SK-N-SH treated with all-trans-retinoic acid at 6 μM for 48 hours (cell line): ENCODE measurements at regions not wholly inside any gene's neighbourhood (a gene's known extent, or its start where the extent isn't known, plus 50 kb on each side); places are given as distances from the start of the nearest gene placed in this dataset.
A peak's percentile ranks its signal among the peaks of the same experiment; 100 is the strongest.

ENCODE experiments used
- ATAC-seq: fragments of 200-7000 bp; cut with Tn5 transposase; 3 replicates; pipeline ENCODE4 v1.9.1; 2020; ENCODE audit warnings: mild to moderate bottlenecking, moderate library complexity
- ARNTL ChIP-seq: fragments of 450-650 bp; formaldehyde crosslinking; IDR thresholded peaks from 2 replicates; pipeline ENCODE4 v1.5.0; 2020; ENCODE audit warnings: low read depth, mild to moderate bottlenecking, moderate library complexity, borderline replicate concordance
- BACH2 ChIP-seq: fragments of 250-450 bp; sonication (Bioruptor Pico); IDR thresholded peaks from 2 replicates; pipeline ENCODE4 v1.9.0; 2021; ENCODE audit warnings: mild to moderate bottlenecking, borderline replicate concordance
- CSDC2 ChIP-seq: fragments of 250-450 bp; sonication (Bioruptor Pico); IDR thresholded peaks from 2 replicates; pipeline ENCODE4 v1.5.0; 2020; ENCODE audit warnings: mild to moderate bottlenecking, moderate library complexity
- CSRNP3 ChIP-seq: fragments of 250-450 bp; sonication (Bioruptor Pico); IDR thresholded peaks from 2 replicates; pipeline ENCODE4 v1.5.1; 2021; ENCODE audit warnings: mild to moderate bottlenecking, moderate library complexity
- ISL1 ChIP-seq: fragments of 250-450 bp; sonication (Bioruptor Pico); IDR thresholded peaks from 2 replicates; pipeline ENCODE4 v2.1.2; 2022; ENCODE audit warnings: mild to moderate bottlenecking, moderate library complexity
- OSR1 ChIP-seq: fragments of 250-450 bp; sonication (Bioruptor Pico); IDR thresholded peaks from 2 replicates; pipeline ENCODE4 v1.8.0; 2022; ENCODE audit warnings: moderate library complexity, mild to moderate bottlenecking, inconsistent platforms
- PPARA ChIP-seq: fragments of 250-450 bp; sonication (Bioruptor Pico); IDR thresholded peaks from 2 replicates; pipeline ENCODE4 v1.5.0; 2020; ENCODE audit warnings: mild to moderate bottlenecking, borderline replicate concordance
- SNAI2 ChIP-seq: fragments of 250-450 bp; sonication (Bioruptor Pico); IDR thresholded peaks from 2 replicates; pipeline ENCODE4 v1.5.0; 2020; ENCODE audit warnings: mild to moderate bottlenecking, moderate library complexity
- TCF4 ChIP-seq: fragments of 250-450 bp; sonication (Bioruptor Pico); IDR thresholded peaks from 2 replicates; pipeline ENCODE4 v1.8.0; 2021; ENCODE audit warnings: mild to moderate bottlenecking, moderate library complexity, borderline replicate concordance
- TSHZ2 ChIP-seq: fragments of 250-450 bp; sonication (Bioruptor Pico); IDR thresholded peaks from 2 replicates; pipeline ENCODE4 v1.5.0; 2020; ENCODE audit warnings: mild to moderate bottlenecking, moderate library complexity
- ZC3H10 ChIP-seq: fragments of 250-450 bp; sonication (Bioruptor Pico); IDR thresholded peaks from 2 replicates; pipeline ENCODE4 v1.5.1; 2021; ENCODE audit warnings: mild to moderate bottlenecking, moderate library complexity
- ZFP3 ChIP-seq: fragments of 250-450 bp; sonication (Bioruptor Pico); IDR thresholded peaks from 2 replicates; pipeline ENCODE4 v1.5.0; 2020; ENCODE audit warnings: mild to moderate bottlenecking, moderate library complexity
- ZFP30 ChIP-seq: fragments of 450-650 bp; formaldehyde crosslinking; IDR thresholded peaks from 2 replicates; pipeline ENCODE4 v1.5.0; 2022; ENCODE audit warnings: mild to moderate bottlenecking, moderate library complexity
- ZNF565 ChIP-seq: fragments of 450-650 bp; formaldehyde crosslinking; conservative IDR thresholded peaks from 2 replicates; pipeline ENCODE4 v1.5.0; 2020; ENCODE audit warnings: low read depth, mild to moderate bottlenecking, moderate library complexity
- TF ChIP-seq, protein P1 (sequence below): fragments of 250-450 bp; sonication (Bioruptor Pico); IDR thresholded peaks from 2 replicates; pipeline ENCODE4 v1.8.0; 2020; ENCODE audit warnings: mild to moderate bottlenecking, moderate library complexity, borderline replicate concordance
- TF ChIP-seq, protein P2 (sequence below): fragments of 250-450 bp; sonication (Bioruptor Pico); IDR thresholded peaks from 2 replicates; pipeline ENCODE4 v1.8.0; 2021; ENCODE audit warnings: low read depth, mild to moderate bottlenecking, moderate library complexity, borderline replicate concordance
- TF ChIP-seq, protein P3 (sequence below): fragments of 250-450 bp; sonication (Bioruptor Pico); IDR thresholded peaks from 2 replicates; pipeline ENCODE4 v1.5.1; 2020; ENCODE audit warnings: low read depth, mild to moderate bottlenecking, moderate library complexity

DNA sequence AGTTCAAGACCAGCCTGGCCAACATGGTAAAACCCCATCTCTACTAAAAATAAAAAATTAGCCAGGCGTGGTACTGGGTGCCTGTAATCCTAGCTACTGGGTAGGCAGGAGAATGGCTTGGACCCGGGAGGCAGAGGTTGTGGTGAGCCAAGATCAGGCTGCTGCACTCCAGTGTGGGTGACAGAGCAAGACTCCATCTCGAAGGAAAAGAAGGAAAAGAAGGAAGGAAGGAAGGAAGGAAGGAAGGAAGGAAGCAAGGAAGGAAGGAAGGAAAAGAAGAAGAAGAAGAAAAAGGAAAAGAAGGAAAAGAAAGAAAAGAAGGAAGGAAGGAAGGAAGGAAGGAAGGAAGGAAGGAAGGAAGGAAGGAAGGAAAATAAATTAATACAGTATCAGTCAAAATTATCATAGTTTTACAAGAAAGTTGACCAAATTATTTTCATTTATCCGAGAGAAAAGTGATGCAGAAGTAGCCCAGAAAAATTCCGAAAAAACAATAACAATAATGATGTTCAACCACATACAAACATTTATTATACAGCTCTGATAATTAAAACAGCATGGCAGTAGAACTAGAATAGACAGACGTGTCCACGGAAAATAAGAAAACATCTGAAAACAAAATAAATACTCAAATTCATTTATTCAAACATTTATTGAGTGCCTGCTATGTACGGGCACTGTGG, 292.4 kb upstream of the MKLN1 start:
- no peak for TF ChIP-seq SNAI2
- no peak for TF ChIP-seq ARNTL (CRISPR knock-in tag)
- TF ChIP-seq OSR1 = no peak
- TF ChIP-seq TSHZ2 (CRISPR knock-in tag) = no peak
- ATAC-seq = no peak

DNA sequence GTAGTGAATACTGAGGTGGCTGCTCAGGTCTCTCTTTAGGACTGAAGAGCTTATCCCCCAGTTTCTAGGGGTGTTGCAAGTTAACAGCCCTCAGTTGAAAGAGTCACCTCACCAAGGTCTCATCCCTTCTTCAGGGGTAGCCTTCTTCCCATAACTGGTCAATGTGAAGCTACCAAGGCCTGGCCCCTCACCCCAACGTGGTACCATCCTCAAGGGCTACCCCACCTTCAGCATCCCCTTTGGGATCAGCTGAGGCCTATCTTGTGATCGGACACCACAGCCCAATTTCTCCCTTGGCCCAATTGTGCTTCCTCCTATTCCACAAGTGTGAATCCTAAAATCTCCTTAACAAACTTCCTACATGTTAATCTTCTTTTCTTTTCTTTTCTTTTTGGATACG, 289.5 kb upstream of the MKLN1 start:
- TF ChIP-seq ISL1 (CRISPR knock-in tag) (no peak), BACH2 (CRISPR knock-in tag) (no peak), OSR1 (no peak), TSHZ2 (CRISPR knock-in tag) (no peak), CSRNP3 (no peak), ZFP3 (CRISPR knock-in tag) (no peak), SNAI2 (no peak), PPARA (CRISPR knock-in tag) (no peak), TCF4 (CRISPR knock-in tag) (no peak)
- TF ChIP-seq, protein P1, sequence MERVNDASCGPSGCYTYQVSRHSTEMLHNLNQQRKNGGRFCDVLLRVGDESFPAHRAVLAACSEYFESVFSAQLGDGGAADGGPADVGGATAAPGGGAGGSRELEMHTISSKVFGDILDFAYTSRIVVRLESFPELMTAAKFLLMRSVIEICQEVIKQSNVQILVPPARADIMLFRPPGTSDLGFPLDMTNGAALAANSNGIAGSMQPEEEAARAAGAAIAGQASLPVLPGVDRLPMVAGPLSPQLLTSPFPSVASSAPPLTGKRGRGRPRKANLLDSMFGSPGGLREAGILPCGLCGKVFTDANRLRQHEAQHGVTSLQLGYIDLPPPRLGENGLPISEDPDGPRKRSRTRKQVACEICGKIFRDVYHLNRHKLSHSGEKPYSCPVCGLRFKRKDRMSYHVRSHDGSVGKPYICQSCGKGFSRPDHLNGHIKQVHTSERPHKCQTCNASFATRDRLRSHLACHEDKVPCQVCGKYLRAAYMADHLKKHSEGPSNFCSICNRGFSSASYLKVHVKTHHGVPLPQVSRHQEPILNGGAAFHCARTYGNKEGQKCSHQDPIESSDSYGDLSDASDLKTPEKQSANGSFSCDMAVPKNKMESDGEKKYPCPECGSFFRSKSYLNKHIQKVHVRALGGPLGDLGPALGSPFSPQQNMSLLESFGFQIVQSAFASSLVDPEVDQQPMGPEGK (CRISPR knock-in tag) = no peak
- TF ChIP-seq, protein P2, sequence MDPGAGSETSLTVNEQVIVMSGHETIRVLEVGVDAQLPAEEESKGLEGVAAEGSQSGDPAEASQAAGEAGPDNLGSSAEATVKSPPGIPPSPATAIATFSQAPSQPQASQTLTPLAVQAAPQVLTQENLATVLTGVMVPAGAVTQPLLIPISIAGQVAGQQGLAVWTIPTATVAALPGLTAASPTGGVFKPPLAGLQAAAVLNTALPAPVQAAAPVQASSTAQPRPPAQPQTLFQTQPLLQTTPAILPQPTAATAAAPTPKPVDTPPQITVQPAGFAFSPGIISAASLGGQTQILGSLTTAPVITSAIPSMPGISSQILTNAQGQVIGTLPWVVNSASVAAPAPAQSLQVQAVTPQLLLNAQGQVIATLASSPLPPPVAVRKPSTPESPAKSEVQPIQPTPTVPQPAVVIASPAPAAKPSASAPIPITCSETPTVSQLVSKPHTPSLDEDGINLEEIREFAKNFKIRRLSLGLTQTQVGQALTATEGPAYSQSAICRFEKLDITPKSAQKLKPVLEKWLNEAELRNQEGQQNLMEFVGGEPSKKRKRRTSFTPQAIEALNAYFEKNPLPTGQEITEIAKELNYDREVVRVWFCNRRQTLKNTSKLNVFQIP (CRISPR knock-in tag) = no peak
- TF ChIP-seq, protein P3, sequence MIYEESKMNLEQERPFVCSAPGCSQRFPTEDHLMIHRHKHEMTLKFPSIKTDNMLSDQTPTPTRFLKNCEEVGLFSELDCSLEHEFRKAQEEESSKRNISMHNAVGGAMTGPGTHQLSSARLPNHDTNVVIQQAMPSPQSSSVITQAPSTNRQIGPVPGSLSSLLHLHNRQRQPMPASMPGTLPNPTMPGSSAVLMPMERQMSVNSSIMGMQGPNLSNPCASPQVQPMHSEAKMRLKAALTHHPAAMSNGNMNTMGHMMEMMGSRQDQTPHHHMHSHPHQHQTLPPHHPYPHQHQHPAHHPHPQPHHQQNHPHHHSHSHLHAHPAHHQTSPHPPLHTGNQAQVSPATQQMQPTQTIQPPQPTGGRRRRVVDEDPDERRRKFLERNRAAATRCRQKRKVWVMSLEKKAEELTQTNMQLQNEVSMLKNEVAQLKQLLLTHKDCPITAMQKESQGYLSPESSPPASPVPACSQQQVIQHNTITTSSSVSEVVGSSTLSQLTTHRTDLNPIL = no peak
- ATAC-seq = no peak

DNA sequence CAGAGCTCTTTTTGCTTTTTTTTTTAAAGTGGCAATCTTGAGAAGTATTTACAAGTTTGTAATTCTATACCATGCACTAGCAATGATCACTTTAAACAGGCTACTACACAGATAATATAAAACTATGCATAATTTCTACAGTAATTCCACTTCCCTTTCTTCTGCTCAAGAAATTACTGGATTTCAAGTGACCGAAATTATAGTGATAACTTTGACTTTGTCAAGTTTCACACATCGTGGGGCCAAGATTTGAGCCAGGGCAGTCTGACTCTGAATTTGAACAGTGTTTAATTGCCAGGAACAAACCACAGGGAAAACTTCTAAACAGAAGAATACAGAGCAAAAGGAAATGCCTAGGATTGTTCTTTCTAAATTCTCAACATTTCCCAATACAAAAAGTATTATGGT, 288.3 kb upstream of the MKLN1 start:
- peak; percentile 59 for ATAC-seq
- TF ChIP-seq ZNF565 (CRISPR knock-in tag) = no peak

DNA sequence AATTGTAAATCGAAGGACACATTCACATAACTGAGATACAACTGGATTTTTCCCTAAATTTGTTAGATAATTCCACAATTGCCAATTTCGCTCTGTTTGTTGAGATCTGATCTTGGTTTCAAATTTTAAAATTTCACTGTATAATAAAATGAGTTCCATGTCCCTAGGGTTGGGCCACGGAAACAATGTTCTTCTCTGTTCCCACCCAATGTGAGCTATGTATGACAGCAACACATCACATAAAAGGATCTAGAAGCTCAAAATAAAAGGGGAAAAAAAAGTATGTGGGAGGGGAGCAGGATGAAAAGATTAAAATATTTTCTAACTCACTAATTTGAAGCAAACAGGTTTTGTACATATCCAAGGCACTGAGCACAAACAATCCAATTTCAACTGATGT, 287.8 kb upstream of the MKLN1 start:
- ATAC-seq = peak; percentile 16
- TF ChIP-seq CSDC2 (CRISPR knock-in tag) = no peak
- no peak for TF ChIP-seq ZC3H10
- no peak for TF ChIP-seq ZFP30 (CRISPR knock-in tag)
- no peak for TF ChIP-seq PPARA (CRISPR knock-in tag)
- TF ChIP-seq, protein P2 (CRISPR knock-in tag) = no peak
- TF ChIP-seq, protein P1 (CRISPR knock-in tag) = no peak
- no peak for TF ChIP-seq ZFP3 (CRISPR knock-in tag)
